ENCODE measurements at regions not wholly inside any gene's neighbourhood (a gene's known extent, or its start where the extent isn't known, plus 50 kb on each side); places are given as distances from the start of the nearest gene placed in this dataset.

DNA sequence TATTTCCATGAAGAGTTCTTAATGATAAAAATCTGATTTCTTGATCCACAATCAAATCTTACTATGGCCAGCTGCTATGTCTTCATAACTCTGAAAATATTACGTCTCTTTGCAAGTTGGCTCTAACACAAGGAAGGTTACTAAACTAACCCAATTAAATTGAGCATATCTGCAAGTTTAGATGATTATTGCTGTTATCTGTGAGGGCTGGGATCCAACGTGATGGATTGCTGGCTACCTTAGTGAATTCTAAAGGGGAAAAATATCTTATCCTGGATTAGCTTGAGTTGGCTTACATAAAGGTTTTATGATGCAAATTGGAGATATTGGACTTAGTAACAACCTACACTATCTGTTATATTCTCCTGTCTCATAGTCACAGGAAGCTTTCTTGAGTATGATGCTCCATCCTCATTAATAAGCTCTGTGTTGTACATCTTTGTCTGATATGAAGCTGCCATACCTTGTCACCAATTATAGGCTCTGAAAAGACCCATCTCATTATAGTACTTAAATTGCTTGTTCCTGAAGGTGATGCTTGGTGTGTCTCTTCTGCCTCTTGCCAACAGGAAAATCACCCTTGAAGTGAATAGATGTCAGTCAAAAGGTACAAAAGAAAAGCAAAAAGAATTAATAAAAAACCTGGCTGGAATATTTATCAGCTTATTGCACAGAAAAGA is 733.0 kb upstream of the MEF2C start:
- DNase-seq (ENCODE audit: low spot score, unreplicated experiment): no peak
- Mint-ChIP-seq H3K4me3 (ENCODE audit: low read depth) (no peak overlapping the region), H3K36me3 (ENCODE audit: insufficient read depth) (no peaks in the 10 kb centered on the region), H3K27me3 (no peaks in the 10 kb centered on the region), H3K27ac (no peak overlapping the region), H3K9me3 (ENCODE audit: low read depth) (peaks cover 6% of the 10 kb centered on the region), H3K4me1 (ENCODE audit: low read depth) (no peaks in the 10 kb centered on the region)
- TF ChIP-seq, protein P1, sequence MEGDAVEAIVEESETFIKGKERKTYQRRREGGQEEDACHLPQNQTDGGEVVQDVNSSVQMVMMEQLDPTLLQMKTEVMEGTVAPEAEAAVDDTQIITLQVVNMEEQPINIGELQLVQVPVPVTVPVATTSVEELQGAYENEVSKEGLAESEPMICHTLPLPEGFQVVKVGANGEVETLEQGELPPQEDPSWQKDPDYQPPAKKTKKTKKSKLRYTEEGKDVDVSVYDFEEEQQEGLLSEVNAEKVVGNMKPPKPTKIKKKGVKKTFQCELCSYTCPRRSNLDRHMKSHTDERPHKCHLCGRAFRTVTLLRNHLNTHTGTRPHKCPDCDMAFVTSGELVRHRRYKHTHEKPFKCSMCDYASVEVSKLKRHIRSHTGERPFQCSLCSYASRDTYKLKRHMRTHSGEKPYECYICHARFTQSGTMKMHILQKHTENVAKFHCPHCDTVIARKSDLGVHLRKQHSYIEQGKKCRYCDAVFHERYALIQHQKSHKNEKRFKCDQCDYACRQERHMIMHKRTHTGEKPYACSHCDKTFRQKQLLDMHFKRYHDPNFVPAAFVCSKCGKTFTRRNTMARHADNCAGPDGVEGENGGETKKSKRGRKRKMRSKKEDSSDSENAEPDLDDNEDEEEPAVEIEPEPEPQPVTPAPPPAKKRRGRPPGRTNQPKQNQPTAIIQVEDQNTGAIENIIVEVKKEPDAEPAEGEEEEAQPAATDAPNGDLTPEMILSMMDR (IDR thresholded peaks at IDR 0.05; ENCODE audit: unreplicated experiment): no peak

DNA sequence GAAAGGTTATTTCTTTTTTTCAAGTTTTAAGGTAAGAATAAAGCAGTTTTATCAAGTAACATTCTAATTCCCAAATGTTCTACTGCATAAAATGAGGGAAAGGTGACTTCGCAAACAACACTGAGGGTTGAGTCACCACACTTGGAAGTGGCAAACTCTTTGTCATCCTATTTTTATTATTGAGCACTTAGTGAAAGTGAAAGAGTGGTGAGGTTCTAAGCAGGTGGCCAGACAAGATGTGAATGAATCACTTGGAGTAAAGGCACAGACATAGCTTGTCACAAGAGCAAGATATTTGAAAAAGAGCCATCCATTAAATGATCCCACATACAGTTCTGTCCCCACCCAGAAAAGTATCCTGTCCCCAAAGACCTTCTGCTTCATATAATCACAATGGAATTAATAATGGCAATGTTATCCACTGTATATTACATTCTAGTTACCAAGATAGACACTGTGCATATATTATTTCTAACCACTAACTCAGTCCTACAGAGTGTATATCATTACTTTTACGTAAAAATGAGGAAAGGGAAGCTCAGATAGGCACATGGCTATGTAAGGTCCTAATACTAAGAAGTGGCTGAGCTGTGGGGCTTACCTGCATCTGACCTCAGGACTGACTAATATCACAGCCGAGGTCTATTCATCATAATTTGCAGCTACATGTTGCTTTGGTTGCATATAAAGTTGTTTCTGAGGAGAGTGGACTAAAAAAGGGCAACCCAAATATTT is 730.4 kb upstream of the MEF2C start:
- TF ChIP-seq, protein P1 (IDR thresholded peaks at IDR 0.05; ENCODE audit: unreplicated experiment): no peak
- Mint-ChIP-seq H3K9me3 (ENCODE audit: low read depth) (peaks cover 5% of the 10 kb centered on the region), H3K36me3 (ENCODE audit: insufficient read depth) (no peaks in the 10 kb centered on the region), H3K27me3 (no peaks in the 10 kb centered on the region), H3K4me1 (ENCODE audit: low read depth) (no peaks in the 10 kb centered on the region), H3K4me3 (ENCODE audit: low read depth) (no peak overlapping the region), H3K27ac (no peak overlapping the region)
- DNase-seq (ENCODE audit: low spot score, unreplicated experiment): no peak

DNA sequence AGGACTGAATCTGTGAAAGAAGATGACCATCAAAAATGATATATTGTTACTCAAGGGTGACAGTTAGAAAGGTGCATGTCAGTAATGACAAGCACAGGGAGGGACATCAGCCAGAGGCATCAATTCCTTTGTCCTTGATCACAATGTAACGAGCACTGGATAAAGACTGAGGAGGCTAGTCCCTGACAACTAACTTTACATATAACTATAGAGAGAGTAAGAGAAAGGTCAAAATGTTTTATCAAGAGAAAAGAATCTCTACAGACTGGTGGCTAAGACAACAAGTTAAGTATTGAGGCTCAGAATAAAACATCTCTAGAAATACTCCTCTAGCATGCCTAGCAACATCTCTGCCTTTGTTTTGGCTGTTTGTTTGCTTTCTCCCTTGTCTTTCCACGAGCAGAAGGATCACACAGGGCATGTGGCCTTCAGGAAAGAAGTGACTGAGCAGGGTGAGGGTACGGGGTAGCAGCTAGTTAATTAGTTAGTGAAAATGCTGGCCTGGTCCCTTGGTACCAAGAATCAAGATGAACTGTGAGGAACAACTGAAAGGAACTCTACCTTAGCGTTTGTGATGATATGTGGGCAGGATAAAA is 724.1 kb upstream of the MEF2C start:
- H3K4me1 Mint-ChIP-seq (ENCODE audit: low read depth): no peaks in the 10 kb centered on the region
- H3K36me3 Mint-ChIP-seq (ENCODE audit: insufficient read depth): no peaks in the 10 kb centered on the region
- TF ChIP-seq, protein P1 (IDR thresholded peaks at IDR 0.05; ENCODE audit: unreplicated experiment): no peak
- no peak for DNase-seq (ENCODE audit: low spot score, unreplicated experiment)
- no peaks in the 10 kb centered on the region for H3K27me3 Mint-ChIP-seq
- peaks cover 5% of the 10 kb centered on the region for H3K9me3 Mint-ChIP-seq (ENCODE audit: low read depth)
- peak overlapping the region; percentile 11 for H3K27ac Mint-ChIP-seq
- no peak overlapping the region for H3K4me3 Mint-ChIP-seq (ENCODE audit: low read depth)

DNA sequence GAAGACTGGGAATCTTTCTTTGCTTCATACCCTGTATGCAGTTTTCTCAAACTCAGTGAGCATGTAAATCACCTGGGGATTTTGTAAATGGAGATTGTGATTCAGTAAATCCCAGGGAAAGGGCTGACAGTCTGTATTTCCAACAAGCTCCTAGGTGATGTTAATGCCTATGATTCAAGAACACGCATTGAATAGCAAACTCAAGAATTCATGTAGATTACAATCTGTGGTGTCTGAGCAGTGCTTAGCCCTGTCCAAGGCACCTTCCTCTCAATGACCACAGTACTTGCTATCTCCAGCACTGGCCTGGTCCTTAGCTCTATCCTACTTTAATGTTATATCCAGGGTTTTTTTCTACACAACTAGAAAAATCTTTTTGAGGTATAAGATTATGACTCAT is 721.4 kb upstream of the MEF2C start:
- no peaks in the 10 kb centered on the region for H3K36me3 Mint-ChIP-seq (ENCODE audit: insufficient read depth)
- H3K4me3 Mint-ChIP-seq (ENCODE audit: low read depth): no peak overlapping the region
- no peaks in the 10 kb centered on the region for H3K4me1 Mint-ChIP-seq (ENCODE audit: low read depth)
- DNase-seq (ENCODE audit: low spot score, unreplicated experiment): no peak
- H3K9me3 Mint-ChIP-seq (ENCODE audit: low read depth): no peaks in the 10 kb centered on the region
- TF ChIP-seq, protein P1 (IDR thresholded peaks at IDR 0.05; ENCODE audit: unreplicated experiment): no peak
- H3K27ac Mint-ChIP-seq: no peak overlapping the region
- no peaks in the 10 kb centered on the region for H3K27me3 Mint-ChIP-seq

DNA sequence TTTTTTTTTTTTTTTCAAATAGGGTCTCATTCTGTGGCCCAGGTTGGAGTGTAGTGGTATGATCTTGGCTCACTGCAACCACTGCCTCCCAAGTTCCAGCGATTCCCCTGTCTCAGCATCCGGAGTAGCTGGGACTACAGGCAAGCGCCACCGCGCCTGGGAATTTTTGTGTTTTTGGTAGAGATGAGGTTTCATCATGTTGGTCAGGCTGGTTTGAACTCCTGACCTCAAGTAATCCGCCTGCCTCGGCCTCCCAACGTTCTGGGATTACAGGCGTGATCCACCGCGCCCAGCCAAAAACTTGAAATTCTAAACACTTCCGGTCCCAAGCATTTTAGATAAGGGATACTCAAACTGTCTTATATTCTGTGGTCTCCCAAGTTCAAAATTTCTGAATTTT is 718.9 kb upstream of the MEF2C start:
- Mint-ChIP-seq H3K27ac (no peak overlapping the region), H3K4me1 (ENCODE audit: low read depth) (no peaks in the 10 kb centered on the region), H3K36me3 (ENCODE audit: insufficient read depth) (no peaks in the 10 kb centered on the region), H3K4me3 (ENCODE audit: low read depth) (no peak overlapping the region), H3K9me3 (ENCODE audit: low read depth) (no peaks in the 10 kb centered on the region), H3K27me3 (no peaks in the 10 kb centered on the region)
- DNase-seq (ENCODE audit: low spot score, unreplicated experiment): no peak
- TF ChIP-seq, protein P1 (IDR thresholded peaks at IDR 0.05; ENCODE audit: unreplicated experiment): no peak
